ENCODE measurements at regions not wholly inside any gene's neighbourhood (a gene's known extent, or its start where the extent isn't known, plus 50 kb on each side); places are given as distances from the start of the nearest gene placed in this dataset.

DNA sequence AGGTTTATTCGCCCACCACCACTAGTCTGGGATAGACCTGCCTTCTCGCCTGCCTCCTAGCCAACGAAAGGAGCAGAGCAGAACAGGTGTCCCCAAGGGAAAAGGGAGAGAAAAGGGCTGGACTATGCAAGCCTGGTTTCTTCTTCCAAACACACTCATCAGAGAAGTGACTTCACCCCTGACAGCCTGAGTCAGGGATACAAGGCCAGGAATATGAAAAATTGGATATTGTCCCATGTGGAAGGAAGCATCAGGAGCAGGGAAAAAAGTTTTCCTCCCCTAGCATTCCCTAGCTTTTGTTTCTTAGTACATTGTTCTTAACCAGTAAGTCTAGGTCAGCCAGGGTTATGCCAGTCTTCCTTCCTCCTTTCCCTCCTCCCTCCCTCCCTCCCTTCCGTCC is 56.9 kb upstream of the TNRC6B start:
- TF ChIP-seq, protein P1, sequence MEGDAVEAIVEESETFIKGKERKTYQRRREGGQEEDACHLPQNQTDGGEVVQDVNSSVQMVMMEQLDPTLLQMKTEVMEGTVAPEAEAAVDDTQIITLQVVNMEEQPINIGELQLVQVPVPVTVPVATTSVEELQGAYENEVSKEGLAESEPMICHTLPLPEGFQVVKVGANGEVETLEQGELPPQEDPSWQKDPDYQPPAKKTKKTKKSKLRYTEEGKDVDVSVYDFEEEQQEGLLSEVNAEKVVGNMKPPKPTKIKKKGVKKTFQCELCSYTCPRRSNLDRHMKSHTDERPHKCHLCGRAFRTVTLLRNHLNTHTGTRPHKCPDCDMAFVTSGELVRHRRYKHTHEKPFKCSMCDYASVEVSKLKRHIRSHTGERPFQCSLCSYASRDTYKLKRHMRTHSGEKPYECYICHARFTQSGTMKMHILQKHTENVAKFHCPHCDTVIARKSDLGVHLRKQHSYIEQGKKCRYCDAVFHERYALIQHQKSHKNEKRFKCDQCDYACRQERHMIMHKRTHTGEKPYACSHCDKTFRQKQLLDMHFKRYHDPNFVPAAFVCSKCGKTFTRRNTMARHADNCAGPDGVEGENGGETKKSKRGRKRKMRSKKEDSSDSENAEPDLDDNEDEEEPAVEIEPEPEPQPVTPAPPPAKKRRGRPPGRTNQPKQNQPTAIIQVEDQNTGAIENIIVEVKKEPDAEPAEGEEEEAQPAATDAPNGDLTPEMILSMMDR (IDR thresholded peaks at IDR 0.05; ENCODE audit: insufficient read depth, low read length, poor library complexity, severe bottlenecking) = no peak
- Histone ChIP-seq H3K27me3 (ENCODE audit: control insufficient read depth, insufficient read depth, low read length) (no peaks in the 10 kb centered on the region), H3K36me3 (ENCODE audit: control insufficient read depth, insufficient read depth, low read length) (no peaks in the 10 kb centered on the region), H3K4me3 (ENCODE audit: low read depth, low read length) (no peak overlapping the region)
- no peak for DNase-seq (ENCODE audit: low read depth)

DNA sequence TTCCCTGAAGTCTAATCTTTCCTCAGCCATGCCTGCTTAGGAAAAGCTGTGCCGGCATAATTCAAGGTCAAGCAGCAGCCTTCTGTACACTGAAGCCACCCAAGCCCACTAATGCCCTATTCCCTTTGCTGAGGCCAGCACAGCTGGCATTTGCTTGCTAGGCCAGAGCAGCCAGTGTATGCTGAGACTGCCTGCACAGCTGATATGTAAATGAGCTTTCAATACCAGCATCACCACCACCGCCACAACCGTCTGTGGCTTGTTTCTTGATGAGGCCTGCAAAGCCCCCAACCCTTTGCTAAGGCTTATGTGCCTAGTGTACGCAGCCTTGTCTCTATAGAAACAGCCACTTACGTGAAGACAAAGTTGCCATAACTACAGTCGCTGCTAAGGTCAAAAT is 56.3 kb upstream of the TNRC6B start:
- Histone ChIP-seq H3K27me3 (ENCODE audit: control insufficient read depth, insufficient read depth, low read length) (no peaks in the 10 kb centered on the region), H3K4me3 (ENCODE audit: low read depth, low read length) (no peak overlapping the region), H3K36me3 (ENCODE audit: control insufficient read depth, insufficient read depth, low read length) (no peaks in the 10 kb centered on the region)
- DNase-seq (ENCODE audit: low read depth) = no peak
- TF ChIP-seq, protein P1 (IDR thresholded peaks at IDR 0.05; ENCODE audit: insufficient read depth, low read length, poor library complexity, severe bottlenecking) = no peak

DNA sequence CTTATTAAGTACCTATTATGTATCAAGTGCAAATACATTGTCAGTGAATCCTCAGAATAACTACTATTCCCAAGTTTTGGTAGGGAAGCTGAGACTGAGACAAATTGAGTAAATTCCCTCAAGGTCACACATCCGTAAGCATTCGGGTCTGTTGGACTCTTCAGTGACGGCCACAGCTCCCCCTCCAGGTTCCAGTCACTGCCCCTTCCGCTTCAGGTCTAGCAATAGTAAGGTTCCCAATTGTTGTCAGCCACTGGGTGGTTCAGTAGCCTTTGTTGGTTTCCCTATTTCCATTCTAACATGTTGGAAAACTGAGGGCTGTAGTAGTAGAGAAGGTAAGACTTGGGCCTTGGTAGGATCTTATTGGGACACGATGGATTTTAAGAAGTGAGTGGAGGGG is 54.9 kb upstream of the TNRC6B start:
- no peak for DNase-seq (ENCODE audit: low read depth)
- no peak overlapping the region for H3K4me3 ChIP-seq (ENCODE audit: low read depth, low read length)
- no peaks in the 10 kb centered on the region for H3K27me3 ChIP-seq (ENCODE audit: control insufficient read depth, insufficient read depth, low read length)
- TF ChIP-seq, protein P1 (IDR thresholded peaks at IDR 0.05; ENCODE audit: insufficient read depth, low read length, poor library complexity, severe bottlenecking) = no peak
- H3K36me3 ChIP-seq (ENCODE audit: control insufficient read depth, insufficient read depth, low read length) = no peaks in the 10 kb centered on the region

DNA sequence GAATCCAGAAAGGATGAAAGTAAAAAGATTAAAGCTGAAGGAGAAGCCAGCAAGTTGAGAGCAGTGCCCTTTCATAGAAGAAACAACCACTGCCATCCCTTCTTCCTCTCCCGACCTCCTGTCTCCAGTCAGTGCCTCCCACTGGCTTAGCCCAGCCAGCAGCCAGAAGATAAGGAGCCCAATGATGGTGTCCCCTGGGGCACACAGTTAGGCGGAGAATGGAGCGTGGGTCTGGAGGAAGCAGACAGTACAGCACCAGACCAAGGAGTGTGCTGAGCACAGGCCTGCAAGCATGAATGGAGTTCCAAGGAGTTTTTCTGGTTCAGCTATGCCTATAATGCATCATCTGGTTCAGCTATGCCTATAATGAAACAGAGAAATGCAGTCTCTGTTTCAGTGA is 54.3 kb upstream of the TNRC6B start:
- TF ChIP-seq, protein P1 (IDR thresholded peaks at IDR 0.05; ENCODE audit: insufficient read depth, low read length, poor library complexity, severe bottlenecking) = no peak
- DNase-seq (ENCODE audit: low read depth) = no peak
- Histone ChIP-seq H3K27me3 (ENCODE audit: control insufficient read depth, insufficient read depth, low read length) (no peaks in the 10 kb centered on the region), H3K36me3 (ENCODE audit: control insufficient read depth, insufficient read depth, low read length) (no peaks in the 10 kb centered on the region), H3K4me3 (ENCODE audit: low read depth, low read length) (no peak overlapping the region)
